Occipital lobe (tissue), 1 donor: ENCODE measurements at regions not wholly inside any gene's neighbourhood (a gene's known extent, or its start where the extent isn't known, plus 50 kb on each side); places are given as distances from the start of the nearest gene placed in this dataset.

Source experiments
- DNase-seq: peaks from one replicate; lab custom pipeline; 2025; lab: John Stamatoyannopoulos, UW

DNA sequence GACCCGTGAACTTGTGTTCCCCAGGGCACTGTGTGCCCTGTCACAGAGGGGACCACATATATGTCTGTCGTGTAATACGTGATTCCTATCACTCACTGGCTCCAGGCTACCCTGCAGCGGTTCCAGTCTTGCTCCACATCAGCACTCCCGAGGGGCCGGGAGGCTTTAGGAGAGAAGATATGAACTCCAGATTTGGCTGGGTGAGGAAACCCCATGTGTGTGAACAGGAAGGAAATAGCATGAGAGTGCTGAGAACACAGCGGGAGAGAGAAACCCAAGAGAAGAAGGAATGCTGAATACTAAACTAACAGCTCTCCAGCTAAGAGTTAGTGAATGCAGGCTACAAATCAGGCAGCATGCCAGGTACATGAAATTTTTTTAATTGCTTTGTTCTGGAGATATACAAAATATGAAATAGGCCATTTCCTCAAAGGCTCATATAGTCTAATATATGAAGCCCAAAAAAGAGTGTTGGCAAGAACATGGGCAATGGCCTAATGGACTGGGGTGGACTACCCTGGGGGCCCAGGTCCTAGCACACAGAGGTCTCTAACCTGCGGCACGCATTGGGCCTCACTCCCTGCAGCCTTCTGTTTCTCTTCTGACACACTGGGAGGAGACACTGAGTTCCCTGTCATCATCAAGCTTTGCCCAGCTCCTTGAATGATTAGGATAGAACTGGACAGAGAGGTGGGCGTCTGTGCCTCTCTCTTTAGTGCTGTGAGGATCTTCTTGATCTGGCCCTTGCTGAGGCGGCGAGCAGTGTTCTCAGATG lies 372.8 kb upstream of the RAB6C start:
- no peak for DNase-seq

DNA sequence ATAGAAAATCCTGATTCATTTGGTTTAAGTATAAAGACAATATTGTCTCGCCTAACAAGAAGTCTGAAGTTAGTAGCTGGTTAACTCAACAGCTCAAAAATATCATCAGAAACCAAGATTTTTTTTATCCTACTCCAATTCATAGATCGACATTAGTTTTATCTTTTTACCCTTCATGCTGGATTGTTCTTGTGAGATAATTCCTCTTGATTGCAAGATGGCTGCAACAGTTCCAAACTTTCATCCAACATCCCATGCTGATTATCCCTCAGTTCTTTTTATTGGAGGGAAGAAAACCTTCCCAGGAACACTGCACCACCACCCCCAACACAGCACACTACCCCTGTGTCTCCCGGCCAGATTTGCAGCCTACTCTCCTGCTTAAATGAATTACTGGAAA lies 370.2 kb upstream of the RAB6C start:
- DNase-seq = no peak

DNA sequence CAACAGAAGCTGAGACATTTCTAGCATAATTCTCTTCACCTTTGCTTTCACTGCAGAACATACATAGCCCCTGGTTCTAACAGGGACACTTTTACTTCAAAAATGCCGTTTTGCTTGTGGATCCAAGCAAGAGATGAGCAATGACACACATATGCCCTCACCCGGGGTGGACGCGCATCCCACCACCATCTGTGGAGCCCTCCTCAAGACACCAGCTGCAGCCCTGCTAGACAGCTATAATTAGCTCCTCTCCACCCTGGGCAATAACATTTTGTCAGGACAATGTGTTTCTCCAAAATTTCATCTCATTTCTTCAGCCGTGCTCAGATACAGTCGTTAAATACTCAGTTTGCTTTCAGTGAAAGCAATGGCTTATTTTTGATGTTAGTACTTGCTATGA lies 368.7 kb upstream of the RAB6C start:
- no peak for DNase-seq

DNA sequence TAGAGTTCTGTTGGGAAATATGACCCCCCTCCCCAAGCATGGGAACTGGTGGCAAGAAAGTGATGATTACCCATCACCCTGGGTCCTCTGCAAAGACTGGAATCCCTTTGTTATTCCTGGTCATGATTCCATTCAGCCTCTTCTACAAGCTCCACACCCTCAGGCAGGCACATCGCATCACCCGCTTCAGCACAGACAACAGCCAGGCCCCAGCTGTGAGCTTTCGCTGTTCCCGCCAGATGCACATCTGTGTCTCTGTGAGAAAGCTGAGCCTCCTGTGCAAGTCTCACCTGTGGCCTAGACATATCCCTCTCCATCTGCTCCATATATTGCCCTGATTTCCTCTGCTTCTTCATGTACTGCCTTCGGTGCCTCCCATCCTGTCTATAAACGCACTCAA lies 368.0 kb upstream of the RAB6C start:
- DNase-seq = no peak

DNA sequence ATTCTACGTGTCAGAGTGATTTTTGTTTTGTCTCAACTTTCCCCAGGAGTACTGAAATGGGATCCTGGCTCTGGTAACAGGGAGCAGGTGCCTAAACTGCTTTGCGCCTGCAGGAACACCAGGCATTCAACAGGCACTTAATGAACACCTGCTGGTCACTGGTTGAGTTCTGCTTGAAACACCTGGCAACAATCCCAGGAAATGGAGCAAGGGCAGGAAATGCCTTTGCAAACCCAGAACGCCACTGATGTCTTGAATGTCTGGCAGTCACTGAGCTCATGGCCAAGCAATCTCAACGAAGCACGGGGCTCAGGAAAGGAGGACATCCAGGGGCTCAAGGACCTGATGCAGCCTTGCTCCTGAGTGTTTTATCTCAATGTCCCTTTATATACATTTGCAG lies 360.0 kb upstream of the RAB6C start:
- no peak for DNase-seq

DNA sequence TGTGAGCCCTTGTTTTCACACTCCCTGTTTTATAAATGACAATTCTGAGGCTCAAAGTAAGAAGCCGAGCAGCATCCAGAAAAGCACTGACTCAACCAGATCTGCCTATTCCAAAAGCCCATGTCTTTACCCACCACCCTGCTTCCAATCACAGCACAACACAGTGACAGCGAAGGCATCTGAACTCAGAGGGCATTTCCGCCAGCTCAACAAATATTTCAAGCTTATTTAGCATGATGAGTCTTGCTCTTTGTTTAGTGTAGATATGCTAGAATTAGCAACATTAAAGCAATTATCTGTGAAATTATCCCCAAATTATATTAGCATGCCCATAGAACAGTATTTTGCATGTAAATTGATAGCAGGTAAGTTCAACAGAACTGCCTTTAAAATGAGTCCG lies 359.1 kb upstream of the RAB6C start:
- no peak for DNase-seq

DNA sequence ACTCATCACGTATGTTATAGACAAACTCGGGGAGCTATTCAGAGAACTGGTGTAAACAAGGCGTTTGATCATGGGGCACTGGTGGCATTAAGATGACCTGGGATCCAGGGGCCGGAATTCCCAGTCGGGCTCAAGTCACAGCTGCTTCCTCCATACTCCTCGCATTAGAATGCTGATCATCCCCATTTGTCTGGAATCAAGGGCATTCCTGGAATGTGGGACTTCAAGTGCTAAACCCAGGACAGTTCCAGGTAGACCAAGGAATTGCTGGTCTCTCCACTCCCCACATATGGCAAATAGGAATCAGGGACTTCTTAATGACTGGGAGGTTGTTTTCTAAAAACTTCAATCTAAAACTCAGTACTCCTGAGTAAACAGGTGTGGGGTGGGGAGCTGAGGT lies 355.7 kb upstream of the RAB6C start:
- no peak for DNase-seq

DNA sequence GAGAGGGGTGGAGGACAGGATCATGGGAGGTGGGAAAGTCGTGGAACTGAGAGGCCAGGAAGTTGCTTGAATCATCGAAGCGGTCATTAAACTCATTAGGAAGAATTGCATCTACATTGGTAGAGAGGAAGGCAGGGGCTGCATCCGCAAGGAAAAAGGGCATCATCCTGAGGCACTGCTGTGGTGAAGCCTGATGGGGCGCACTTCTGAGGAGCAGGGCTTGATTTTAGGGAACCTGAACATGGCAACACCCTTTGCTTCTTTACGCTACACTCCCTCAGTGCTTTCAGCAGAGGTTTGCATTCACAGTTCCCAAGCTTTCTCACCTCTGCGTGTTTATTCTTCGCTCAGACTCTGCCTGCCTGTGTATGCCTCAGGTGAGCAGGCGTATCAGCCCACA lies 352.0 kb upstream of the RAB6C start:
- no peak for DNase-seq

DNA sequence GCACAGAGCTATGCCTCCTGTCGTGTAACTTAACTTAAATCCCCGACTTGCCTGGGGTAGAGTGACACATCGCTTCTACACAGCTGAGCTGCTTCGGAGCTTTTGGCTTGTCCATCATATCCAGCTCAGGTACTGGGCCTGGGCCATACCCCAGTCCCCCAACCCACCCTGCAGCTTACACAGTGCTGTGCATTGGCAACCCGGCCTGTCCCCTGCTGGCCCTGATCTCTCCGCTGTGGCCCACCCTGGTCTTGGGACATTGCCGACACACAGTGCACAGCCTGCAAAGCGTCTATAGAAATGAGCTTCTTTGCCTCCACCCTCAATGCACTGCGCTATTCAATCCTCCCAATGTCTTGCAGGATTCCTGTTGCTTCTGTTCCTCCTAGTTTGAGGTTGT lies 342.8 kb upstream of the RAB6C start:
- DNase-seq = no peak

DNA sequence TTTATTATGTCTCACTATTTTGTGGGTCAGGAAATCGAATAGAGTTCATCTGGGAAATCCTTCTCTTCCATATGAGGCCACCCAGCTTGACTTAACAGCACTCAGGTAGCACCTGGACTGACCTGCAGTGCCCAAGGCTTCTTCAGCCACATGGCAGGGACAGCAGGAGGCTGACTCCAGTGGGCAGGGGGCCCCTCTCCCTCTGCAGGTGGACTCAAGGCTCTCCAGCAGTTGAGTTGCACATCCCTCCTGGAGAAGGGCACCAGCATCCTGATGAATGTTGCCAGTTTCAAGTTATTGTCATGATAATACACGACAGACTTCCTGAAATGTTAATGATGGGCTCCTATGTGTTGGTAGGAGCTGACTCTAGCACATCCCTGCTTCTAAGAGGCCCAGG lies 338.1 kb upstream of the RAB6C start:
- no peak for DNase-seq

DNA sequence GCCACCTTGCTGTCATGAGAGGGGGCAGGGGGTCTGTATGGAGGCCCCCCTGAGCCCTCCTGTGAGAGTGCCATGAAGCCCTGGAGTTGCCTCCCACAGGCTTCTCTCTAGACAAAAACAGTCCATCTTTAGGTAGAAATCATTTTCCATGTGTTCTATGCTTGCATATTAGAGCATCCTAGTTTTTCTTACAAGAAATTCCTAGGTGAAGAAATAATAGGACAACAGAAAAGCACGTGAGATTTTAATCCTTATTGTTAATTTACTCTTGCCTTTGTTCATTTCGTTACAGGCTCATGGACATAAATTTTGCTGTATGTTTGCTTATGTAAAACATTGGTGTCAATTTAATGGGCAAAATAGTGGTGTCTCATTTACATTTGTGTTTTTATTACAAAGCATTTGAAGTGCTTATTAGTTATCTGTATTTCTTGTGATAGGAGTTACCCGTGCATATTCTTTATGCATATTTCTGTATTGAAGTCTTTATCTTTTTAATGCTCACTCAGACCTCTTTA lies 336.9 kb upstream of the RAB6C start:
- no peak for DNase-seq

DNA sequence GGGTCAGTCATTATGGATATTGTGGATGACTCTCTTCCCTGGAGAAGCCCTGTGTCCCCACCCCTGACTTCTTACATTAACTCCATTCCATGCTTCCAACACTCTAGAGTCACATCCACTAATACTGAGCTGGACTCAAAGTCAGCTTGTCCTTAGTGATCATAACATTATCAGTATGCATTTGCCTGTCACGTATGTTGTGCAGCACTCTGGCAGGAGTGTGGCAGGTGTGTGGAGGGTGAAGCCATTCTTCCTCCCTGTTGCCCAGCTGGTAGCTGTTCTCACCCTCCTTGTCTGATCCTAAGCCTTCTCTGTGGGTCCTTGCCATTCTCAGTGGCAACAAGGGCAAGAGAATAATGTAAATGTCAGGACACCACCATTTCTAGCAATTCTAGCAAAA lies 334.1 kb upstream of the RAB6C start:
- DNase-seq = no peak

DNA sequence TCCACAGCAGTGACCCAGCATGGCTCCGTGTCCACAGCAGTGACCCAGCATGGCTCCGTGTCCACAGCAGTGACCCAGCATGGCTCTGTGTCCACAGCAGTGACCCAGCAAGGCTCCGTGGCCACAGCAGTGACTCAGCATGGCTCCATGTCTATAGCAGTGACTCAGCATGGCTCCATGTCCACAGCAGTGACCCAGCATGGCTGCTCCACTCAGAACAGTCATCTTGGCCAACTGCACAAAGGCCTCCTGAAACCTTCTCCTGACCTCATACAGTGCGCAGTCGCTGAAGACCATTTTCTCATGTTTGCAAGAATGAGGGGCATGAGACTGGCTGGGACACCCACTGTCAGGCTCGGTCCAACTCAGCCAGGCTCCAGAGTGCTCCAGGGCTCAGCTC lies 333.4 kb upstream of the RAB6C start:
- no peak for DNase-seq

DNA sequence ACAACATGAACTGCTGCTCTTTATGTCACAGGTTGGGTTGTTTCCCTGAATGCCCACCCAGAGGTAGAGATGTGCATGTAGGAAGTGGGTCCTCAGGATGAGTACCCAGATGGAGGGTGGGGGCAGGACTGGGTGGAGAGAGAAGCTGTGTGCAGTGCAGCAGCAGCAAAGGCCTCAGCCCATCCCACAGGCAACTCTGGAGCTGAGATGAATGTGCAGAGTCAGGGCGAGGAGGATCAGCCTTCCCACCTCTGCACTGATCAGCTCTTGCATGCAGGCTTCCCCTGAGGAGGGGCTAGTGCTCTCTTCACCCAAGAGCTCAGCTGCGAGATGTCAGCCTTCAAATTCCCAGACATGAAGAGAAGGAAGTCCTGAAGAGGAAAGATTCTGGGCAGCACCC lies 326.2 kb upstream of the RAB6C start:
- DNase-seq = no peak

DNA sequence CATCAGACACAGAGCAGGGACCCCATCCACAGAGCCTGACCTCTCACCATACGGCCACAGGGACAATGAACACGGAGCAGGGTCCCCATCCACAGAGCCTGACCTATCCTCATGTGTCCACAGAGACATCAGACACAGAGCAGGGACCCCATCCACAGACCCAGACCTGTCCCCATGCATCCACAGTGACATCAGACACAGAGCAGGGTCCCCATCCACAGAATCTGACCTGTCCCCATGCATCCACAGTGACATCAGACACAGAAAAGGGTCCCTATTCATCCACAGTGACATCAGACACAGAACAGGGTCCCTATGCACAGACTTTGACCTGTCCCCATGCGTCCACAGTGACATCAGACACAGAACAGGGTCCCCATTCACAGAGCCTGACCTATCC lies 325.1 kb upstream of the RAB6C start:
- DNase-seq = no peak

DNA sequence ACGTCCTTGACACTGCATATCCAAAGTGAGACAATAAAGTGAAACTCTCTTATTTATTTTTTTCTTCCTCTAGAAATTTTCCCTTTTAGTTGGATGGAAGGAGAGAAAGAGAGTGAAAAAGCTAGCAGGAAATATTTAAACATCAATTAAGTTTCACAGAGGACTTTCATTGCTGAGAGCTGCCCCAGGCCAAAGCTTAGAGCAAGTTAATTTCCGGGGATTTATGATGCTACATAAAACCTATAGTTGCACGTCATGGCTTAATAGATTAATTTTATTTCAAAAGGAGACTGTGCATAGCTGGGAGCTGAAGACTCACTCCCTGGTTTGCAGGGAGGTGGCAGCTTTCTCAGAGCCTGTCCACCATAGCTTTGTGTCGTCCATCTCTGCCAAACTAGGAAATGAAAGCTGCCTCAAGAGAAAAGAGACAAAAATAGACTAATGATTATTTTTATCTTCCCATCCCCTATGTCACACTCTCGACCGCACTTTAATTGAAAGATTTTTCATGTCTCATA lies 323.3 kb upstream of the RAB6C start:
- no peak for DNase-seq

DNA sequence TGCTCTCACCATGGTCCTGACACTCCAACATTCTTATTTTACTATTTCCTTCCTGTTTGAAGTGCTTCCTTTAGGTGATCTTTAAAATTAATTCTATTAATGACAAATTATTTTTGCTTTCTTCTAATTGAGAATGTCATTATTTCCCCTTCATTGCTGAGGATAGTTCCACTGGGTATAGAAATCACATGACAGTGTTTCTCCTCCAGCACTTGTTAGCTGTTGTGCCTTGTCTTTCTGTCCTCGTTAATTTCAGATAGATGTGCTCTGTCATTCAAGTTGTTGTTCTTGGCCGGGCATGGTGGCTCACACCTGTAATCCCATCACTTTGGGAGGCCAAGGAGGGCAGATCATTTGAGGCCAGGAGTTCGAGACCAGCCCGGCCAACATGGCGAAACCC lies 321.0 kb upstream of the RAB6C start:
- DNase-seq = no peak

DNA sequence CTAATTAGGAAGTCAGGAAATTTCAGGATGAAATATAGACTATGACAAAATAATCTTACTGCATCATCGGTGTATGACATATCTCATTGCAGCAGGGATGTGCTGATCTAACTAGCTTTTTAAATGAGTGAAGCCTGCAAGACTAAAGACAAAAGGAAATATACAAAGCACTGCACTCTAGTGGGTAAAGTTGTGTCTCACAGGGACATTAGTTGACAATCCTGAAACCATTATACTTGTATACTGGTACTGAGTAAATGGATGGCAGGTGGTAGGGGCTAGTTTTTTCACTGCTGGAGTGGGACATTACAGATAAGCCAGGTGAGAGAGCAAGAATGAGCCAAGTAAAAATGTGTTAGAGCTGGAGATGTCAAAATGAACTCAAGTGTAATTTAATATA lies 317.5 kb upstream of the RAB6C start:
- no peak for DNase-seq

DNA sequence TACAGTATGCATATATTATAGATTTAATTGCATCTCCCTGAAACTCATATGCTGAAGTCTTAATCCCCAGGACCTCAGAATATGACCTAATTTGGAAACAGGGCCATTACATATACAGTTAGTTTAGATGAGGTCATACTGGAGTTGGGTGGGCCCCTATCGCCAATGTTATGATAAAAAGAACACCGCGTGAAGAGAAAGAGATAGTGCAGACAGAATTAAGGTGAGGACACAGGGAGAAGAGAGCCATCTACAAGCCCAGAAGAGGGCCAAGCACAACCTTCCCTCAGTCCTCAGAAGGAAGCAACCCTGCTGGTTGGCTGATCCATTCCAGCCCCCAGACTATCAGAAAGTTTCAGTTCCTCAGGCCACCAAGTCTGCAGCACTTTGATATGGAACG lies 311.9 kb upstream of the RAB6C start:
- DNase-seq = no peak

DNA sequence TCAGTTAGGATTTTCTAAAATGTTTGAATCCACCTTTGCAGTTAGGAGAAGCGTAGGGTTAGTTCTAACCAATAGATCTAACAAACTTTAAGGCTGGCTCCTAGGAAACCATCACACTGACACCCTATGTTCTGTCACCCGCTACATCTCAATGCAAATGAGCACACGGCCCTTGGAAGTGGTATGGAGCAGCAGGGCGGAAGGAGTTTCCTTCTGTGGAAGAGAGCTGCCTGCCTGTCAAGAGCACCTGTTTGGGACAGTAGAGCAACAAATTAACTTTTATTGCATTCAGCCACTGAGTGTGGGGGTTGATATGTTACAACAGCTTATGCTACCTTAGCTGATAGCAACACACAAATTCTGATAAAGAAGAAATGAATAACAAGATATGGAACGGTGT lies 306.9 kb upstream of the RAB6C start:
- DNase-seq = no peak

DNA sequence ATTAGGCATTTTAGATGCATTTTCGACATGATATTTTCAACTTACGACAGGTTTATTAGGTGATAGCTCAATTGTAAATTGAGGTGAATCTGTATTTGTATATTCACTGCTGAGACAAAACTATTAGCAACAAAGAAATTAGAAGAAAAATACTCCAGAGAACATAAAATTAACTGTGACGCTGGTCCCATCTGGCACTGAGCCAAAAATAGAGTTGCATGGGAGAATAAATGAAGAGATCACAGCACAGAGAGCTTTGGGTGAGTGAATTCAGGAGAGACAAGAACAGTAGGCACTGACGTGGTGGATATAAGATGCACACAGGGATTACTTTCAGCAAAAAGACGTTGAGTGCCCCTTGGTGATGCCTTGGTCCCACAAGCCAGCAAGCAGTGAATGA lies 306.2 kb upstream of the RAB6C start:
- DNase-seq = no peak

DNA sequence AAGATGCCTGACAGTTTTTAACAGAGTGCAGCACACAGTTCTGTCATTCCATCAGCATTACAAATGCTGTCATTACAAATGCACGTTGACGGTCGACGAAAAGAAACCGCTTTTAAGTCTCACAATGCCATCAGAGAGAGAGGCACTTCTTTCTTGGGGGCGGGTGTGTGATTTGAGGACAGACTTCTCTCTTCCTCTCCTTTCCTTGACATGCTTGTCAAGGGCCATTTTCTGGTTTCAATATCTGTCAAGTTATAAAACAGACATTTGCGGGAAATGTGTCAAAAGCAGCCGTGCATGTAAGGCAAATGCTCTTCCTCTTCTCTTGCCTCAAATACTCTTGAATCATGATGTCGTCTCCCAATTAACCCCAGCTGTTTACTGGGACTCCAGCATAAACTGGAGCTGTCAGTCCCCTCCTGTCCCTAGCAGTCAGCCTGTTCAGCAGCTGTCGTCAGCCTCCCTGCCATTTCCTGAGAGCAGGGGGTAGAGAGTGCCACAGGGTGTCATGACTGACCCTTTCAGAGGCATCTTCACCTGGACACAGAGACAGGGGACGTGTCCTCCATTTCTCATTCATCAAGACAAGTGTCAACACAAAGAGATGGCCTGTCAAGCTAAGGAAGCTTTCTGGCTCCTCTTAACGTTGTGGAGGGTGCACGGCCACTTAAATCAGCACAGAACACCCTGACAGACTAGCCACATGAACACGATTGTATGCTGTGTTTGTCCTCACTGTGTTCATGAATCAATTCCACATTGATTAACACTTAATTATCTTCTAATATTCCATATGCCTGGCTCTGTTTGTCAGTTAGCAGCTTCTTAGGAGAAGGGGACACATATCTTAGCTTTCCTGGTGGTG lies 305.4 kb upstream of the RAB6C start:
- no peak for DNase-seq

DNA sequence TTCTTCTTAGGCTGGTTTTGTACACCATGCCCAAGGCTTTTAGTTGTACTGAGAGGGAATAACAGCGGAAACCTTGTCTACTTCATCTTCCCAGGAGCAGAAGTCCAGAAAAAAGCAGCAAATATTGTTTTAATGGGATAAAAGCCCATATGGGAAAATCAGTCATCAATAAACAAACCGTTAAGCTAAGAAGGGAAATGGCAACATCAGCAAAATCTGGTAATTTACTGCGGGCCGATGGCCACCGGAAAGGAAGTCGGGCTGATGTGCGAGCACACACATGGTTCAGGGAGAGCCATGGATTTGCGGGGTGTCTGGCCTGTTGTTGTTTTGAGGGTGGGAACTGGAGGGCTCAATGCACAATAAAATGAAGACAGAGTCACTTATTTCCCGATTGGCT lies 300.7 kb upstream of the RAB6C start:
- DNase-seq = no peak
